Body of pancreas (tissue), 4 donors: ENCODE measurements at regions not wholly inside any gene's neighbourhood (a gene's known extent, or its start where the extent isn't known, plus 50 kb on each side); places are given as distances from the start of the nearest gene placed in this dataset.
"Not testable (repeated sequence)": the region's sequence is repeated elsewhere in the genome, so short reads cannot be mapped to it uniquely, and the experiment has no call there.

Experiments
- ATAC-seq: fragments of 150-250 bp; one replicate; pipeline ENCODE4 v1.9.1; 2016
- DNase-seq, 4 donors: peaks; one replicate each; pipeline ENCODE4 v3.0.0-alpha.2; 2019
- H3K27ac ChIP-seq, 4 donors: fragments of 200-600 bp; sonication (generic); 1 replicate in 3 of 4; 2 replicates in 1 of 4; pipeline versions ENCODE4 v1.5.1 to v1.6.1; 2016 to 2019; ENCODE audit warnings: mild to moderate bottlenecking in 1 of 4, mixed read lengths in 1 of 4, moderate library complexity in 1 of 4
- H3K27me3 ChIP-seq, 2 donors: fragments of 200-600 bp; sonication (generic); one replicate each; pipeline ENCODE4 v1.6.0; 2016; ENCODE audit warnings: mild to moderate bottlenecking in 1 of 2
- H3K36me3 ChIP-seq, 2 donors: fragments of 200-600 bp; sonication (generic); replicated peaks in 1 of 2; 2 replicates each; pipeline ENCODE4 v1.5.1; 2016; ENCODE audit warnings: low read depth in 2 of 2; ENCODE audit not compliant: insufficient read depth in 1 of 2
- H3K4me1 ChIP-seq: fragments of 200-600 bp; sonication (generic); one replicate; pipeline ENCODE4 v1.6.0; 2016
- H3K4me3 ChIP-seq, 2 donors: fragments of 200-600 bp; sonication (generic); 1 replicate in 1 of 2; 2 replicates in 1 of 2; pipeline ENCODE4 v1.5.1; 2016 to 2019
- H3K9me3 ChIP-seq, 3 donors: fragments of 200-600 bp; sonication (generic); 1 replicate in 2 of 3; 2 replicates in 1 of 3; pipeline ENCODE4 v1.5.1; 2016
- POLR2A ChIP-seq, 3 donors: fragments of 450-650 bp; IDR thresholded peaks; one replicate each; pipeline ENCODE4 v1.6.1; 2016; ENCODE audit warnings: antibody characterized with exemption in 3 of 3, mild to moderate bottlenecking in 2 of 3
- WGBS, 2 donors: methylation state at CpG; one replicate each; pipeline ENCODE4 v1.1.5; 2017; 5-methylcytosine and 5-hydroxymethylcytosine counted together
- intact Hi-C: fragments of 100-400 bp; cut with DNase I; formaldehyde crosslinking; loops from one replicate; pipeline ENCODE4 v1.15.1; 2023
- TF ChIP-seq, protein P1 (sequence below), 7 experiments: fragments of 450-650 bp in 4 of 7; fragments of 200-600 bp in 3 of 7; sonication (generic) in 3 of 7; IDR thresholded peaks; one replicate each; pipeline ENCODE4 v1.5.1; 2016 to 2019; ENCODE audit warnings: antibody characterized with exemption in 7 of 7

- ATAC-seq: no peak
- TF ChIP-seq, protein P1, sequence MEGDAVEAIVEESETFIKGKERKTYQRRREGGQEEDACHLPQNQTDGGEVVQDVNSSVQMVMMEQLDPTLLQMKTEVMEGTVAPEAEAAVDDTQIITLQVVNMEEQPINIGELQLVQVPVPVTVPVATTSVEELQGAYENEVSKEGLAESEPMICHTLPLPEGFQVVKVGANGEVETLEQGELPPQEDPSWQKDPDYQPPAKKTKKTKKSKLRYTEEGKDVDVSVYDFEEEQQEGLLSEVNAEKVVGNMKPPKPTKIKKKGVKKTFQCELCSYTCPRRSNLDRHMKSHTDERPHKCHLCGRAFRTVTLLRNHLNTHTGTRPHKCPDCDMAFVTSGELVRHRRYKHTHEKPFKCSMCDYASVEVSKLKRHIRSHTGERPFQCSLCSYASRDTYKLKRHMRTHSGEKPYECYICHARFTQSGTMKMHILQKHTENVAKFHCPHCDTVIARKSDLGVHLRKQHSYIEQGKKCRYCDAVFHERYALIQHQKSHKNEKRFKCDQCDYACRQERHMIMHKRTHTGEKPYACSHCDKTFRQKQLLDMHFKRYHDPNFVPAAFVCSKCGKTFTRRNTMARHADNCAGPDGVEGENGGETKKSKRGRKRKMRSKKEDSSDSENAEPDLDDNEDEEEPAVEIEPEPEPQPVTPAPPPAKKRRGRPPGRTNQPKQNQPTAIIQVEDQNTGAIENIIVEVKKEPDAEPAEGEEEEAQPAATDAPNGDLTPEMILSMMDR (IDR thresholded peaks at IDR 0.05): no peak
- no peak for TF ChIP-seq POLR2A (IDR thresholded peaks at IDR 0.05)
- WGBS, 2 donors: 84 to 85% methylated on average over 1 of the region's 1 CpG
- no peak for DNase-seq
- Histone ChIP-seq H3K27ac (no peak overlapping the region), H3K27me3 (no peaks in the 10 kb centered on the region), H3K9me3 (no peaks in the 10 kb centered on the region), H3K36me3 (no peaks in the 10 kb centered on the region), H3K4me1 (no peaks in the 10 kb centered on the region), H3K4me3 (no peak overlapping the region)
- intact Hi-C loops: no loop called here
Observed at GRCh38 chr1:119209596-119210295, 69.3 kb upstream of the WARS2 start.

DNA sequence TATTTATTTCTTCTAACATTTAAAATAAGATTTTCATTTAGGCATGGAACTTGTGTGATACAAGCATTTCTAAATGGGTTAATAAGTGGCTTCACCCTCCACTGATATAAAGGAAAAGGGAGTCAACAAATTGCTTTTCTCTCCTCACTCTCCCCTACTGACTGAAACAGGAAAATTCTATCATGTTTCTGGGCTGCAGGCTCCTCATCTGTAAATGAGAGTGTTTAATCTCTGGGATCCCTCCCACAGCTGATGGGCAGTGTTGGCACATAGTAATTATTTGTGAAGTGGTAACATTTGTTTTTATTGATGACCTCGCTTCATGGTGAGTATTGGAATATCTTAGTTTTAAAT, 69.8 kb upstream of the WARS2 start:
- 82 to 100% methylated on average over 1 of the region's 1 CpG for WGBS, 2 donors
- no peak for DNase-seq
- ATAC-seq: no peak
- Histone ChIP-seq H3K27ac (no peak overlapping the region), H3K4me1 (no peaks in the 10 kb centered on the region), H3K27me3 (no peaks in the 10 kb centered on the region), H3K9me3 (no peaks in the 10 kb centered on the region), H3K4me3 (no peak overlapping the region), H3K36me3 (no peaks in the 10 kb centered on the region)
- TF ChIP-seq POLR2A (IDR thresholded peaks at IDR 0.05): no peak
- TF ChIP-seq, protein P1 (IDR thresholded peaks at IDR 0.05): no peak
- intact Hi-C loops: no loop called here

GRCh38 chr1:119213213-119213612, 72.8 kb upstream of the WARS2 start:
- H3K4me1 ChIP-seq, H3K4me3 ChIP-seq, H3K27ac ChIP-seq, H3K36me3 ChIP-seq, H3K9me3 ChIP-seq, intact Hi-C loops, DNase-seq, ATAC-seq, H3K27me3 ChIP-seq: not testable (repeated sequence)
- WGBS, 2 donors: 85 to 97% methylated on average over 1 of the region's 1 CpG

GRCh38 chr1:119214961-119215360, 74.5 kb upstream of the WARS2 start:
- H3K27me3 ChIP-seq, H3K27ac ChIP-seq, H3K36me3 ChIP-seq, H3K4me1 ChIP-seq, ATAC-seq, H3K4me3 ChIP-seq, intact Hi-C loops, H3K9me3 ChIP-seq, DNase-seq: not testable (repeated sequence)
- 70 to 90% methylated on average over 3 to 6 of the region's 6 CpGs for WGBS, 2 donors

GRCh38 chr1:119217309-119217828, 76.9 kb upstream of the WARS2 start:
- Histone ChIP-seq H3K27me3 (no peaks in the 10 kb centered on the region), H3K9me3 (no peaks in the 10 kb centered on the region), H3K36me3 (no peaks in the 10 kb centered on the region), H3K4me1 (no peaks in the 10 kb centered on the region), H3K27ac (no peak overlapping the region), H3K4me3 (no peak overlapping the region)
- TF ChIP-seq, protein P1 (IDR thresholded peaks at IDR 0.05): no peak
- no peak for TF ChIP-seq POLR2A (IDR thresholded peaks at IDR 0.05)
- ATAC-seq (no peak), DNase-seq (no peak)
- intact Hi-C loops: no loop called here

DNA sequence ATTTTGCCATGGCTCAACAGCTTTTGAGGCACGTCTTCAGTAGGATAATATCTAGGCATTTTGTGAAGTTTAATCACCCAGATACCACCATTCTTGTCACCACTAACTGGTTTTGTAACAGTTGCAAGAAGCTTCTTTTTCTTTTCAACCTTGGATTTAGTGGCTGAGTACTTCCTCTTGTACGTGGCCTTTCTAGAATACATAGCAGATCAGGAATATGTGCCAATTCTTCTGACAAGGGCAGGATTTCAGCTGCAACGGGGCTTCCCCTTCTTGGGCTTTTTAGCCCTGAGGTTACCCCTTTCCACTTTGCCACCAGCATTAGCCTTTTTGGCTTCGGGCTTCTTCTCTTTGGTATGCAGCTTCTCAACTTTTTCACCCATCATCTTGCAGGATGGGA, 79.3 kb upstream of the WARS2 start:
- Histone ChIP-seq H3K4me3 (no peak overlapping the region), H3K36me3 (no peaks in the 10 kb centered on the region), H3K27ac (no peak overlapping the region), H3K9me3 (no peaks in the 10 kb centered on the region), H3K27me3 (no peaks in the 10 kb centered on the region), H3K4me1 (no peaks in the 10 kb centered on the region)
- no peak for TF ChIP-seq POLR2A (IDR thresholded peaks at IDR 0.05)
- TF ChIP-seq, protein P1 (IDR thresholded peaks at IDR 0.05): no peak
- 59 to 61% methylated on average over 4 of the region's 4 CpGs for WGBS, 2 donors
- ATAC-seq: no peak
- no peak for DNase-seq
- intact Hi-C loops: no loop called here
